ENCODE measurements at regions not wholly inside any gene's neighbourhood (a gene's known extent, or its start where the extent isn't known, plus 50 kb on each side); places are given as distances from the start of the nearest gene placed in this dataset.

GRCh38 chr4:160386846-160387245 lies 1284.0 kb downstream of the RAPGEF2 start:
- TF ChIP-seq CTCF (IDR thresholded peaks at IDR 0.05), result no peak
- TF ChIP-seq POLR2AphosphoS5 (IDR thresholded peaks at IDR 0.05; ENCODE audit: low read depth, low read length), result no peak
- TF ChIP-seq SIN3A (IDR thresholded peaks at IDR 0.05; ENCODE audit: borderline replicate concordance, insufficient read depth, low read depth, low read length), result no peak
- no peak for TF ChIP-seq TCF7L2 (IDR thresholded peaks at IDR 0.05; ENCODE audit: low read depth, low read length)
- TF ChIP-seq REST (IDR thresholded peaks at IDR 0.05; ENCODE audit: insufficient read depth in 1 of 2, low read depth in 2 of 2, low read length in 1 of 2), result no peak

Measured in Panc1 (cell line).